ENCODE measurements at regions not wholly inside any gene's neighbourhood (a gene's known extent, or its start where the extent isn't known, plus 50 kb on each side); places are given as distances from the start of the nearest gene placed in this dataset.

GRCh38 chr2:62296034-62296831, 100.3 kb downstream of the B3GNT2 start (continued):
- TF ChIP-seq ZBTB11 (CRISPR knock-in tag; IDR thresholded peaks at IDR 0.05) (peak in 1 of 3 experiments; percentile 77; a peak in 2 of 6 replicates), RBFOX2 (IDR thresholded peaks at IDR 0.05; ENCODE audit: low read depth, low read length) (peak; percentile 69), MEIS2 (IDR thresholded peaks at IDR 0.05; ENCODE audit: partially characterized antibody) (peak; percentile 86), TAL1 (IDR thresholded peaks at IDR 0.05) (peak; percentile 93), ZNF589 (CRISPR knock-in tag; IDR thresholded peaks at IDR 0.05; ENCODE audit: low read depth) (peak; percentile 73; the same call in 1 of the 2 replicates), KLF1 (tag; IDR thresholded peaks at IDR 0.05) (peak; percentile 83; the same call in 1 of the 2 replicates), KLF16 (IDR thresholded peaks at IDR 0.05) (peak; percentile 83), BACH1 (tag; IDR thresholded peaks at IDR 0.05) (no peak), ZNF263 (CRISPR knock-in tag; IDR thresholded peaks at IDR 0.05; ENCODE audit: borderline replicate concordance) (0 out of 2 replicates have a peak, but pooled peaks have one; percentile 10), ZNF551 (CRISPR knock-in tag; IDR thresholded peaks at IDR 0.05) (no peak), TARDBP (IDR thresholded peaks at IDR 0.05) (peak; percentile 80; the same call in 1 of the 2 replicates), MBD2 (IDR thresholded peaks at IDR 0.05; ENCODE audit: borderline replicate concordance, low read depth) (peak; percentile 81; the same call in 1 of the 2 replicates), SMARCA4 (IDR thresholded peaks at IDR 0.05) (peak; percentile 96), MTA1 (IDR thresholded peaks at IDR 0.05; ENCODE audit: borderline replicate concordance) (peak; percentile 67), ZKSCAN1 (IDR thresholded peaks at IDR 0.05; ENCODE audit: low read depth, low read length) (peak; percentile 38; the same call in 1 of the 2 replicates), TCF3 (CRISPR knock-in tag; IDR thresholded peaks at IDR 0.05) (peak; percentile 96), POLR2A (conservative IDR thresholded peaks at IDR 0.05) (peak; percentile 78), FOXM1 (IDR thresholded peaks at IDR 0.05; ENCODE audit: low read depth) (peak; percentile 80), FOXM1 (CRISPR knock-in tag; IDR thresholded peaks at IDR 0.05; ENCODE audit: low read depth) (no peak)
- TF ChIP-seq, protein P1, sequence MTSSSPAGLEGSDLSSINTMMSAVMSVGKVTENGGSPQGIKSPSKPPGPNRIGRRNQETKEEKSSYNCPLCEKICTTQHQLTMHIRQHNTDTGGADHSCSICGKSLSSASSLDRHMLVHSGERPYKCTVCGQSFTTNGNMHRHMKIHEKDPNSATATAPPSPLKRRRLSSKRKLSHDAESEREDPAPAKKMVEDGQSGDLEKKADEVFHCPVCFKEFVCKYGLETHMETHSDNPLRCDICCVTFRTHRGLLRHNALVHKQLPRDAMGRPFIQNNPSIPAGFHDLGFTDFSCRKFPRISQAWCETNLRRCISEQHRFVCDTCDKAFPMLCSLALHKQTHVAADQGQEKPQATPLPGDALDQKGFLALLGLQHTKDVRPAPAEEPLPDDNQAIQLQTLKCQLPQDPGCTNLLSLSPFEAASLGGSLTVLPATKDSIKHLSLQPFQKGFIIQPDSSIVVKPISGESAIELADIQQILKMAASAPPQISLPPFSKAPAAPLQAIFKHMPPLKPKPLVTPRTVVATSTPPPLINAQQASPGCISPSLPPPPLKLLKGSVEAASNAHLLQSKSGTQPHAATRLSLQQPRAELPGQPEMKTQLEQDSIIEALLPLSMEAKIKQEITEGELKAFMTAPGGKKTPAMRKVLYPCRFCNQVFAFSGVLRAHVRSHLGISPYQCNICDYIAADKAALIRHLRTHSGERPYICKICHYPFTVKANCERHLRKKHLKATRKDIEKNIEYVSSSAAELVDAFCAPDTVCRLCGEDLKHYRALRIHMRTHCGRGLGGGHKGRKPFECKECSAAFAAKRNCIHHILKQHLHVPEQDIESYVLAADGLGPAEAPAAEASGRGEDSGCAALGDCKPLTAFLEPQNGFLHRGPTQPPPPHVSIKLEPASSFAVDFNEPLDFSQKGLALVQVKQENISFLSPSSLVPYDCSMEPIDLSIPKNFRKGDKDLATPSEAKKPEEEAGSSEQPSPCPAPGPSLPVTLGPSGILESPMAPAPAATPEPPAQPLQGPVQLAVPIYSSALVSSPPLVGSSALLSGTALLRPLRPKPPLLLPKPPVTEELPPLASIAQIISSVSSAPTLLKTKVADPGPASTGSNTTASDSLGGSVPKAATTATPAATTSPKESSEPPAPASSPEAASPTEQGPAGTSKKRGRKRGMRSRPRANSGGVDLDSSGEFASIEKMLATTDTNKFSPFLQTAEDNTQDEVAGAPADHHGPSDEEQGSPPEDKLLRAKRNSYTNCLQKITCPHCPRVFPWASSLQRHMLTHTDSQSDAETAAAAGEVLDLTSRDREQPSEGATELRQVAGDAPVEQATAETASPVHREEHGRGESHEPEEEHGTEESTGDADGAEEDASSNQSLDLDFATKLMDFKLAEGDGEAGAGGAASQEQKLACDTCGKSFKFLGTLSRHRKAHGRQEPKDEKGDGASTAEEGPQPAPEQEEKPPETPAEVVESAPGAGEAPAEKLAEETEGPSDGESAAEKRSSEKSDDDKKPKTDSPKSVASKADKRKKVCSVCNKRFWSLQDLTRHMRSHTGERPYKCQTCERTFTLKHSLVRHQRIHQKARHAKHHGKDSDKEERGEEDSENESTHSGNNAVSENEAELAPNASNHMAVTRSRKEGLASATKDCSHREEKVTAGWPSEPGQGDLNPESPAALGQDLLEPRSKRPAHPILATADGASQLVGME (CRISPR knock-in tag; IDR thresholded peaks at IDR 0.05): 0 out of 2 replicates have a peak, but pooled peaks have one; percentile 54
